ENCODE measurements at regions not wholly inside any gene's neighbourhood (a gene's known extent, or its start where the extent isn't known, plus 50 kb on each side); places are given as distances from the start of the nearest gene placed in this dataset.

GRCh38 chr12:124458992-124459851 is 108.2 kb downstream of the NCOR2 start:
- DNase-seq (ENCODE audit: low read depth): no peak

- no peak for DNase-seq (ENCODE audit: low read depth)
These were observed 109.0 kb downstream of the NCOR2 start for GRCh38 chr12:124458220-124458991.

GRCh38 chr12:124457287-124458219 is 109.9 kb downstream of the NCOR2 start:
- DNase-seq (ENCODE audit: low read depth): no peak

- DNase-seq (ENCODE audit: low read depth): no peak
These were observed 110.7 kb downstream of the NCOR2 start for GRCh38 chr12:124456652-124457152.

- DNase-seq (ENCODE audit: low read depth): no peak
These were observed 111.2 kb downstream of the NCOR2 start for GRCh38 chr12:124456133-124456651.

GRCh38 chr12:124455336-124455735 is 112.1 kb downstream of the NCOR2 start:
- DNase-seq (ENCODE audit: low read depth): no peak

GRCh38 chr12:124454735-124455134 is 112.7 kb downstream of the NCOR2 start:
- peak; percentile 50 for DNase-seq (ENCODE audit: low read depth)

GRCh38 chr12:124454352-124454725 is 113.1 kb downstream of the NCOR2 start:
- no peak for DNase-seq (ENCODE audit: low read depth)

- peak; percentile 98 for DNase-seq (ENCODE audit: low read depth)
These were observed 113.7 kb downstream of the NCOR2 start for GRCh38 chr12:124453419-124454351.

- DNase-seq (ENCODE audit: low read depth): peak; percentile 51
These were observed 114.7 kb downstream of the NCOR2 start for GRCh38 chr12:124452576-124453331.

GRCh38 chr12:124451637-124452243 is 115.7 kb downstream of the NCOR2 start:
- DNase-seq (ENCODE audit: low read depth): no peak

- DNase-seq (ENCODE audit: low read depth): no peak
These were observed 116.4 kb downstream of the NCOR2 start for GRCh38 chr12:124451016-124451415.

GRCh38 chr12:124450376-124450750 is 117.0 kb downstream of the NCOR2 start:
- no peak for DNase-seq (ENCODE audit: low read depth)

- DNase-seq (ENCODE audit: low read depth): peak; percentile 60
These were observed 117.6 kb downstream of the NCOR2 start for GRCh38 chr12:124449623-124450375.

GRCh38 chr12:124448955-124449622 is 118.3 kb downstream of the NCOR2 start:
- DNase-seq (ENCODE audit: low read depth): no peak

GRCh38 chr12:124448241-124448954 is 119.0 kb downstream of the NCOR2 start:
- DNase-seq (ENCODE audit: low read depth): no peak

- no peak for DNase-seq (ENCODE audit: low read depth)
These were observed 121.0 kb downstream of the NCOR2 start for GRCh38 chr12:124446364-124446763.

Data from myocyte (in vitro differentiated cells).